ENCODE measurements at regions not wholly inside any gene's neighbourhood (a gene's known extent, or its start where the extent isn't known, plus 50 kb on each side); places are given as distances from the start of the nearest gene placed in this dataset.
"Not testable (repeated sequence)": the region's sequence is repeated elsewhere in the genome, so short reads cannot be mapped to it uniquely, and the experiment has no call there.

- Histone ChIP-seq H3K9me3 (replicated peaks) (no peaks in the 10 kb centered on the region), H3K36me3 (no peaks in the 10 kb centered on the region), H3K27me3 (no peaks in the 10 kb centered on the region), H3K4me3 (no peak overlapping the region), H3K27ac (no peak overlapping the region), H3K4me1 (no peaks in the 10 kb centered on the region)
- no peak for DNase-seq
Measured at GRCh38 chrX:7603387-7603786, 239.6 kb upstream of the VCX start.

GRCh38 chrX:7596822-7597221, 246.1 kb upstream of the VCX start:
- DNase-seq, result no peak
- H3K27ac ChIP-seq, result no peak overlapping the region
- no peaks in the 10 kb centered on the region for H3K4me1 ChIP-seq
- H3K27me3 ChIP-seq, result no peaks in the 10 kb centered on the region
- no peaks in the 10 kb centered on the region for H3K36me3 ChIP-seq
- no peak overlapping the region for H3K4me3 ChIP-seq
- H3K9me3 ChIP-seq (replicated peaks), result no peaks in the 10 kb centered on the region

- not testable (repeated sequence) for DNase-seq; H3K27me3 ChIP-seq; H3K4me3 ChIP-seq; H3K36me3 ChIP-seq; H3K9me3 ChIP-seq (replicated peaks); H3K4me1 ChIP-seq; H3K27ac ChIP-seq
Measured at GRCh38 chrX:7593370-7593769, 249.6 kb upstream of the VCX start.

GRCh38 chrX:7586126-7586525, 256.8 kb upstream of the VCX start:
- no peak overlapping the region for H3K4me3 ChIP-seq
- no peaks in the 10 kb centered on the region for H3K36me3 ChIP-seq
- DNase-seq, result peak; percentile 10 to 69
- H3K27ac ChIP-seq, result peak overlapping the region; percentile 23; the same call in 1 of the 2 replicates
- H3K9me3 ChIP-seq (replicated peaks), result no peaks in the 10 kb centered on the region
- H3K27me3 ChIP-seq, result no peaks in the 10 kb centered on the region
- peaks cover 3% of the 10 kb centered on the region; the same call in 1 of the 2 replicates for H3K4me1 ChIP-seq

- Histone ChIP-seq H3K27ac (no peak overlapping the region), H3K36me3 (no peaks in the 10 kb centered on the region), H3K4me3 (no peak overlapping the region), H3K27me3 (no peaks in the 10 kb centered on the region), H3K4me1 (peaks cover 3% of the 10 kb centered on the region; the same call in 1 of the 2 replicates), H3K9me3 (replicated peaks) (no peaks in the 10 kb centered on the region)
- peak in 1 of 2 experiments; percentile 28 for DNase-seq
Measured at GRCh38 chrX:7582191-7582590, 260.8 kb upstream of the VCX start.

GRCh38 chrX:7580127-7580526, 262.8 kb upstream of the VCX start:
- no peaks in the 10 kb centered on the region for H3K27me3 ChIP-seq
- no peak overlapping the region for H3K27ac ChIP-seq
- DNase-seq, result peak in 1 of 2 experiments; percentile 19
- H3K9me3 ChIP-seq (replicated peaks), result no peaks in the 10 kb centered on the region
- H3K4me3 ChIP-seq, result no peak overlapping the region
- no peaks in the 10 kb centered on the region for H3K36me3 ChIP-seq
- no peaks in the 10 kb centered on the region for H3K4me1 ChIP-seq

- Histone ChIP-seq H3K27me3 (no peaks in the 10 kb centered on the region), H3K27ac (no peak overlapping the region), H3K9me3 (replicated peaks) (no peaks in the 10 kb centered on the region), H3K4me3 (no peak overlapping the region), H3K4me1 (no peaks in the 10 kb centered on the region), H3K36me3 (no peaks in the 10 kb centered on the region)
- peak; percentile 27 to 66 for DNase-seq
Measured at GRCh38 chrX:7574325-7574724, 268.6 kb upstream of the VCX start.

- Histone ChIP-seq H3K4me3 (no peak overlapping the region), H3K27ac (no peak overlapping the region), H3K9me3 (replicated peaks) (no peaks in the 10 kb centered on the region), H3K36me3 (no peaks in the 10 kb centered on the region), H3K27me3 (no peaks in the 10 kb centered on the region), H3K4me1 (no peaks in the 10 kb centered on the region)
- no peak for DNase-seq
Measured at GRCh38 chrX:7570432-7571029, 272.4 kb upstream of the VCX start.

GRCh38 chrX:7568597-7568996, 274.4 kb upstream of the VCX start:
- Histone ChIP-seq H3K36me3 (no peaks in the 10 kb centered on the region), H3K27ac (no peak overlapping the region), H3K4me1 (no peaks in the 10 kb centered on the region)

GRCh38 chrX:7568130-7568529, 274.8 kb upstream of the VCX start:
- Histone ChIP-seq H3K9me3 (replicated peaks) (no peaks in the 10 kb centered on the region), H3K27ac (no peak overlapping the region), H3K4me3 (no peak overlapping the region), H3K36me3 (no peaks in the 10 kb centered on the region), H3K27me3 (no peaks in the 10 kb centered on the region), H3K4me1 (no peaks in the 10 kb centered on the region)
- DNase-seq, result no peak

More at GRCh38 chrX:7568597-7568996, 274.4 kb upstream of the VCX start:
- Histone ChIP-seq H3K4me3 (no peak overlapping the region), H3K9me3 (replicated peaks) (no peaks in the 10 kb centered on the region), H3K27me3 (no peaks in the 10 kb centered on the region)
- no peak for DNase-seq

- no peaks in the 10 kb centered on the region for H3K27me3 ChIP-seq
- H3K36me3 ChIP-seq, result no peaks in the 10 kb centered on the region
- H3K9me3 ChIP-seq (replicated peaks), result no peaks in the 10 kb centered on the region
- no peak overlapping the region for H3K4me3 ChIP-seq
- no peaks in the 10 kb centered on the region for H3K4me1 ChIP-seq
- no peak overlapping the region for H3K27ac ChIP-seq
- DNase-seq, result no peak
Measured at GRCh38 chrX:7552760-7553159, 290.2 kb upstream of the VCX start.

GRCh38 chrX:7546551-7547080, 296.4 kb upstream of the VCX start:
- no peaks in the 10 kb centered on the region for H3K36me3 ChIP-seq
- no peak for DNase-seq
- H3K9me3 ChIP-seq (replicated peaks), result no peaks in the 10 kb centered on the region
- peaks cover 14% of the 10 kb centered on the region for H3K4me1 ChIP-seq
- H3K4me3 ChIP-seq, result no peak overlapping the region
- H3K27ac ChIP-seq, result no peak overlapping the region
- H3K27me3 ChIP-seq, result no peaks in the 10 kb centered on the region

GRCh38 chrX:7545564-7545963, 297.4 kb upstream of the VCX start:
- no peak for DNase-seq
- Histone ChIP-seq H3K4me1 (peaks cover 14% of the 10 kb centered on the region), H3K27ac (no peak overlapping the region), H3K36me3 (no peaks in the 10 kb centered on the region), H3K27me3 (no peaks in the 10 kb centered on the region), H3K4me3 (no peak overlapping the region), H3K9me3 (replicated peaks) (no peaks in the 10 kb centered on the region)

- Histone ChIP-seq H3K4me1 (peaks cover 14% of the 10 kb centered on the region), H3K36me3 (no peaks in the 10 kb centered on the region), H3K9me3 (replicated peaks) (no peaks in the 10 kb centered on the region), H3K27me3 (no peaks in the 10 kb centered on the region), H3K4me3 (0 out of 2 replicates have a peak overlapping the region, but pooled peaks have one; percentile 11), H3K27ac (peak overlapping the region; percentile 83)
- peak; percentile 66 to 80 for DNase-seq
Measured at GRCh38 chrX:7542587-7543380, 300.2 kb upstream of the VCX start.

- Histone ChIP-seq H3K4me1 (no peaks in the 10 kb centered on the region), H3K4me3 (no peak overlapping the region), H3K9me3 (replicated peaks) (no peaks in the 10 kb centered on the region), H3K36me3 (no peaks in the 10 kb centered on the region), H3K27ac (no peak overlapping the region), H3K27me3 (no peaks in the 10 kb centered on the region)
- DNase-seq, result no peak
Measured at GRCh38 chrX:7522860-7523259, 320.1 kb upstream of the VCX start.

All from SJCRH30 (cell line).